ENCODE measurements at regions not wholly inside any gene's neighbourhood (a gene's known extent, or its start where the extent isn't known, plus 50 kb on each side); places are given as distances from the start of the nearest gene placed in this dataset.
A peak's percentile ranks its signal among the peaks of the same experiment; 100 is the strongest.

DNA sequence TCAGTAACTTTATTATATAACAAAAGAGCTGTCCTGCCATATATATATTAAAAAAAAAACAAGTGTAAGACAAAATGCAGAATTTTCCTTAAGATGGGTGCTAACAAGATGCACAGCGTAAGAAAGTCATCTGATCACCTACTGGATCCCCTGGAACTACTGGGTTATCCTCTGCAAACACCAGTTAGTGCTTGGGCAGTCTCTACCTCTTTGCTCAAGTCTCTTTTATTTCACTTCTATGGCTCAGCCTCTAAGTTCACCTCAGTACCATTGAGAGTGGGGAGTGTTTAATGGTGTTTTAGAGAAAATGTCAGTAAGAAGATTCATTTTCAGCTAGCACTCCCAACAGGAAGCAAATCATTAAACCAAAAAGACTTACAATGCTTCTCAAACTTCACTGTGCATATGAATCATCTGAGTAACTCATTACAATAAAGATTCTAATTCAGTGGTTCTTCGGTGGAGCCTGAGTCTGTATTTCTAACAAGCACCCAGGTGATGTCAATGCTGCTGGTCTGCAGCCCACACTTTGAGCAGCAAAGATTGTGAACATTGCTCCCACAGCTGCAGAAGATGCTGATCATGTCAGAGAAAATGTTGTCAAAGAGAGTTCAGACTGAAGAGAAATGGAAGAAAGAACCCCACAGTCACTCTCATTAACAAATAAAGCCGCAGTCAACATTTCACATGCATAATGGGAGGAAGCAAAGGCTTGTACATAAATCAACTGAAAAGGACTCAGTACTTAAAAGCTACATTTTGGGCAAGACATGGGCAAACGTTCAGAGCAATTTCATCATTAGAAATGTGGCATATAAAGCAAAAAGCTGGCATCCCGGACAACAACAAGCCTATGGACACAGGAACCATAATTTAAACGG is 227.1 kb upstream of the ATP11B start:
- Histone ChIP-seq H3K4me3 (ENCODE audit: low read depth, low read length, poor library complexity, severe bottlenecking) (no peak overlapping the region), H3K27ac (ENCODE audit: low read depth, low read length, poor library complexity, severe bottlenecking) (no peak overlapping the region), H4K20me1 (ENCODE audit: insufficient read depth, low read length) (no peaks in the 10 kb centered on the region), H3K4me2 (ENCODE audit: low read length) (no peak overlapping the region), H3K36me3 (ENCODE audit: insufficient read depth, low read length) (no peaks in the 10 kb centered on the region), H3K79me2 (ENCODE audit: insufficient read depth, low read depth, low read length) (no peaks in the 10 kb centered on the region), H3K9me2 (ENCODE audit: insufficient read depth, low read length) (no peaks in the 10 kb centered on the region), H3K4me1 (ENCODE audit: insufficient read depth, low read length, poor library complexity, severe bottlenecking) (peaks cover 9% of the 10 kb centered on the region), H2AFZ (ENCODE audit: low read length) (peak overlapping the region; percentile 38), H3K9me3 (ENCODE audit: low read length) (no peaks in the 10 kb centered on the region)
- ChIA-PET POLR2A (interaction anchor here (0.7 kb wide), 2 partner anchors 165 to 211 kb away, joined by 3 to 4 read pairs; no protein-coding TSS in a partner anchor), CTCF (ENCODE audit: unreplicated experiment) (no interaction called here)
- TF ChIP-seq, protein P1, sequence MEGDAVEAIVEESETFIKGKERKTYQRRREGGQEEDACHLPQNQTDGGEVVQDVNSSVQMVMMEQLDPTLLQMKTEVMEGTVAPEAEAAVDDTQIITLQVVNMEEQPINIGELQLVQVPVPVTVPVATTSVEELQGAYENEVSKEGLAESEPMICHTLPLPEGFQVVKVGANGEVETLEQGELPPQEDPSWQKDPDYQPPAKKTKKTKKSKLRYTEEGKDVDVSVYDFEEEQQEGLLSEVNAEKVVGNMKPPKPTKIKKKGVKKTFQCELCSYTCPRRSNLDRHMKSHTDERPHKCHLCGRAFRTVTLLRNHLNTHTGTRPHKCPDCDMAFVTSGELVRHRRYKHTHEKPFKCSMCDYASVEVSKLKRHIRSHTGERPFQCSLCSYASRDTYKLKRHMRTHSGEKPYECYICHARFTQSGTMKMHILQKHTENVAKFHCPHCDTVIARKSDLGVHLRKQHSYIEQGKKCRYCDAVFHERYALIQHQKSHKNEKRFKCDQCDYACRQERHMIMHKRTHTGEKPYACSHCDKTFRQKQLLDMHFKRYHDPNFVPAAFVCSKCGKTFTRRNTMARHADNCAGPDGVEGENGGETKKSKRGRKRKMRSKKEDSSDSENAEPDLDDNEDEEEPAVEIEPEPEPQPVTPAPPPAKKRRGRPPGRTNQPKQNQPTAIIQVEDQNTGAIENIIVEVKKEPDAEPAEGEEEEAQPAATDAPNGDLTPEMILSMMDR (conservative IDR thresholded peaks at IDR 0.05; ENCODE audit: low read length) = no peak
- no peak for TF ChIP-seq EZH2phosphoT487 (IDR thresholded peaks at IDR 0.05; ENCODE audit: borderline replicate concordance, low read depth, low read length)
- DNase-seq (ENCODE audit: low spot score) = no peak
- no TSS peak for BruUV-seq (replicated peaks)
- intact Hi-C loops (cut with micrococcal nuclease; ENCODE audit: unreplicated experiment) = no loop called here

DNA sequence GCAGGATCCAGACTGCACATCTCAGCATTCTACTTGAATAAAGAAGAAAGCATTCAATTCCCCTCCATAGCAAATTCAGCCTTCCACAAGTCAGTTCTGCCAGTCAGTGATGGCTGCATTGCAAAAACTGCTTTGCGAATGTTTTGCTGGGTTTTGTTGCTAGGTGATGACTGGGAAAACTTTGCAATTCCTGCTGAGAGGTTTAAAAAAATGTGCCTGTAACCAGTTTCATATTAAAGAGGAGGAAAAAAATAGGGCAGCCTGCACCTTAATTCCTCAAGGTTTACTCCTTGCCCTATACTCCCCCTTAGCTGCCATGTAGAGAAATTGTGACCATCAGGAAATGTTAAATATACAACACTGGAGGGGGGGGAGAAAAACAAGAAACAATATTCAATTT is 225.6 kb upstream of the ATP11B start:
- H3K27ac ChIP-seq (ENCODE audit: low read depth, low read length, poor library complexity, severe bottlenecking) = no peak overlapping the region
- no peak overlapping the region for H3K4me3 ChIP-seq (ENCODE audit: low read depth, low read length, poor library complexity, severe bottlenecking)
- H3K9me3 ChIP-seq (ENCODE audit: low read length) = no peaks in the 10 kb centered on the region
- no peak overlapping the region for H3K4me2 ChIP-seq (ENCODE audit: low read length)
- peaks cover 9% of the 10 kb centered on the region for H3K4me1 ChIP-seq (ENCODE audit: insufficient read depth, low read length, poor library complexity, severe bottlenecking)
- BruUV-seq (replicated peaks) = no TSS peak
- intact Hi-C loops (cut with micrococcal nuclease; ENCODE audit: unreplicated experiment) = no loop called here
- no peaks in the 10 kb centered on the region for H3K79me2 ChIP-seq (ENCODE audit: insufficient read depth, low read depth, low read length)
- H4K20me1 ChIP-seq (ENCODE audit: insufficient read depth, low read length) = no peaks in the 10 kb centered on the region
- no peak for DNase-seq (ENCODE audit: low spot score)
- CTCF ChIA-PET (ENCODE audit: unreplicated experiment) = no interaction called here
- no peaks in the 10 kb centered on the region for H3K9me2 ChIP-seq (ENCODE audit: insufficient read depth, low read length)
- 0 out of 2 replicates have a peak overlapping the region, but pooled peaks have one; percentile 38 for H2AFZ ChIP-seq (ENCODE audit: low read length)
- no peaks in the 10 kb centered on the region for H3K36me3 ChIP-seq (ENCODE audit: insufficient read depth, low read length)
- POLR2A ChIA-PET = no interaction called here
- TF ChIP-seq, protein P1 (conservative IDR thresholded peaks at IDR 0.05; ENCODE audit: low read length) = peak; percentile 22; the same call in 1 of the 2 replicates
- no peak for TF ChIP-seq EZH2phosphoT487 (IDR thresholded peaks at IDR 0.05; ENCODE audit: borderline replicate concordance, low read depth, low read length)

DNA sequence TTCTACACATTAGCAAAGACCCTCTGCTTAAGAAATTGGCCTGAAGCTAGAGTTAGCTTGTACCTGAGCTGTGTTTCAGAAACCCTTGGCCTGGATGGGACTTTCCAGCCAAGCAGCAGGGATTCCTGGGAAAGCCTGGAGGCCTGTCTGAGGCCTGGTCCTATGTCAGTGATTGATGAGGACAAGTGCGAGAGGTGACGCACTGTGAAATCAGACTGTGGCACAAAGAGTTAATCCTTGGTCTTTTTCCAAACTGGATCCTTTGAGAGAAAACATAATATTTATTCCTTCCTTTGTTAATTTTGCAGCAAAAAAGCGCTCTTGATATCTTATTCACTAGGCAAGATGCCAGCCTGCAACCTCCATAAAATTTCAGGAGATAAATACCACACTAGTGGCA is 225.0 kb upstream of the ATP11B start:
- no TSS peak for BruUV-seq (replicated peaks)
- no peak for DNase-seq (ENCODE audit: low spot score)
- Histone ChIP-seq H2AFZ (ENCODE audit: low read length) (no peak overlapping the region), H3K4me1 (ENCODE audit: insufficient read depth, low read length, poor library complexity, severe bottlenecking) (peaks cover 9% of the 10 kb centered on the region), H4K20me1 (ENCODE audit: insufficient read depth, low read length) (no peaks in the 10 kb centered on the region), H3K4me2 (ENCODE audit: low read length) (no peak overlapping the region), H3K9me3 (ENCODE audit: low read length) (0 out of 2 replicates have a peak, but pooled peaks cover under 1% of the 10 kb centered on the region), H3K27ac (ENCODE audit: low read depth, low read length, poor library complexity, severe bottlenecking) (no peak overlapping the region), H3K9me2 (ENCODE audit: insufficient read depth, low read length) (no peaks in the 10 kb centered on the region), H3K4me3 (ENCODE audit: low read depth, low read length, poor library complexity, severe bottlenecking) (no peak overlapping the region), H3K79me2 (ENCODE audit: insufficient read depth, low read depth, low read length) (no peaks in the 10 kb centered on the region), H3K36me3 (ENCODE audit: insufficient read depth, low read length) (no peaks in the 10 kb centered on the region; the same call in 1 of the 2 replicates)
- CTCF ChIA-PET (ENCODE audit: unreplicated experiment) = no interaction called here
- intact Hi-C loops (cut with micrococcal nuclease; ENCODE audit: unreplicated experiment) = no loop called here
- POLR2A ChIA-PET = no interaction called here
- no peak for TF ChIP-seq EZH2phosphoT487 (IDR thresholded peaks at IDR 0.05; ENCODE audit: borderline replicate concordance, low read depth, low read length)
- TF ChIP-seq, protein P1 (conservative IDR thresholded peaks at IDR 0.05; ENCODE audit: low read length) = no peak
